Adrenal gland (tissue), 9 donors: ENCODE measurements at regions not wholly inside any gene's neighbourhood (a gene's known extent, or its start where the extent isn't known, plus 50 kb on each side); places are given as distances from the start of the nearest gene placed in this dataset.

Source experiments
- DNase-seq, 7 donors: peaks; one replicate each; pipeline ENCODE4 v3.0.0-alpha.2; 2019 to 2020
- H3K27ac ChIP-seq, 5 donors: fragments of 200-600 bp; sonication (generic) in 4 of 5; 1 replicate in 3 of 5; 2 replicates in 2 of 5; pipeline versions ENCODE4 v1.5.1 to v1.8.0; 2016 to 2020; ENCODE audit warnings: mild to moderate bottlenecking in 1 of 5
- H3K27me3 ChIP-seq: fragments of 200-600 bp; 2 replicates; pipeline ENCODE4 v1.8.0; 2021
- H3K36me3 ChIP-seq, 2 donors: fragments of 200-600 bp; replicated peaks in 1 of 2; 1 replicate in 1 of 2; 2 replicates in 1 of 2; pipeline versions ENCODE4 v1.5.1 to v1.8.0; 2018 to 2022
- H3K4me1 ChIP-seq, 2 donors: fragments of 200-600 bp; replicated peaks in 1 of 2; 1 replicate in 1 of 2; 2 replicates in 1 of 2; pipeline versions ENCODE4 v1.5.1 to v1.8.0; 2018 to 2021
- H3K4me3 ChIP-seq, 4 donors: fragments of 200-600 bp; sonication (generic) in 3 of 4; one replicate each; pipeline ENCODE4 v1.5.1; 2016 to 2018
- H3K9me3 ChIP-seq, 3 donors: fragments of 200-600 bp; sonication (generic) in 1 of 3; replicated peaks in 1 of 3; 1 replicate in 2 of 3; 2 replicates in 1 of 3; pipeline versions ENCODE4 v1.5.1 to v1.8.0; 2016 to 2021
- POLR2A ChIP-seq, 2 donors: fragments of 450-650 bp; IDR thresholded peaks; one replicate each; pipeline ENCODE4 v1.6.1; 2017; ENCODE audit warnings: antibody characterized with exemption in 2 of 2, mild to moderate bottlenecking in 2 of 2, moderate library complexity in 1 of 2
- WGBS, 4 donors: extraction: QIAGEN DNeasy Blood & Tissue Kit in 2 of 4; methylation state at CpG; one replicate each; pipeline versions ENCODE4 v1.1.5 to v1.1.7; 2013 to 2017; 5-methylcytosine and 5-hydroxymethylcytosine counted together
- intact Hi-C, 2 donors: fragments of 100-400 bp; cut with DNase I; formaldehyde crosslinking; loops; one replicate each; pipeline versions ENCODE4 v1.14.1 to v1.15.0; 2022 to 2023
- TF ChIP-seq, protein P1 (sequence below), 6 experiments: fragments of 450-650 bp in 4 of 6; fragments of 200-600 bp in 2 of 6; sonication (generic) in 1 of 6; IDR thresholded peaks; 1 replicate in 5 of 6; 2 replicates in 1 of 6; pipeline versions ENCODE4 v1.5.1 to v1.8.0; 2016 to 2021; ENCODE audit warnings: antibody characterized with exemption in 6 of 6, mild to moderate bottlenecking in 2 of 6, moderate library complexity in 1 of 6
- donor health status: healthy with polysubstance abuse.
- donor health status: Bipolar disorder and iron deficiency.
- donor health status: DM: yes; HTN: yes; CAD: no.
- donor health status: DM: no; HTN: no; CAD: no.
- donor health status: DM: no; HTN: no; CAD: no.

DNA sequence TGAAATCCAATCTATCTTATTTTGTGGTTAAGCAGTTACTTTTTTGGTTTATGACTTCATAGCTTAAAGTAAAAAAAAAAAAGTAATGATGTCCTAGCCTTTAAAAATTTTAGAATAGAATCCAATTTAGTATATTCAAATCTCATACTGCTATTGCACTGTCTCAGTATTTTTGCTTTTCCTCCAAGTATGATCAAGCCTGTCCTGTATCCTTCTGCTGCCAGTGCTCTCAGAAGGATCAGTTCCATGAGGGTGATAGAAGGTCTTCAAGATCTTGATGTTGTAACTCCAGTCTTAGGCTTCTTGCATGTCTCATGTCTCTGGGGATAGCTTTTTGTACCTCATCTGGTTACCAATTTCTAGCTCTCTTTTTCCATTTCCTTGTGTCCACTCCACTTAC, 324.2 kb upstream of the FAR2 start:
- DNase-seq, result no peak

GRCh38 chr12:28826766-28827165, 322.3 kb upstream of the FAR2 start:
- no peak for DNase-seq
- no peak for TF ChIP-seq POLR2A (IDR thresholded peaks at IDR 0.05)
- TF ChIP-seq, protein P1, sequence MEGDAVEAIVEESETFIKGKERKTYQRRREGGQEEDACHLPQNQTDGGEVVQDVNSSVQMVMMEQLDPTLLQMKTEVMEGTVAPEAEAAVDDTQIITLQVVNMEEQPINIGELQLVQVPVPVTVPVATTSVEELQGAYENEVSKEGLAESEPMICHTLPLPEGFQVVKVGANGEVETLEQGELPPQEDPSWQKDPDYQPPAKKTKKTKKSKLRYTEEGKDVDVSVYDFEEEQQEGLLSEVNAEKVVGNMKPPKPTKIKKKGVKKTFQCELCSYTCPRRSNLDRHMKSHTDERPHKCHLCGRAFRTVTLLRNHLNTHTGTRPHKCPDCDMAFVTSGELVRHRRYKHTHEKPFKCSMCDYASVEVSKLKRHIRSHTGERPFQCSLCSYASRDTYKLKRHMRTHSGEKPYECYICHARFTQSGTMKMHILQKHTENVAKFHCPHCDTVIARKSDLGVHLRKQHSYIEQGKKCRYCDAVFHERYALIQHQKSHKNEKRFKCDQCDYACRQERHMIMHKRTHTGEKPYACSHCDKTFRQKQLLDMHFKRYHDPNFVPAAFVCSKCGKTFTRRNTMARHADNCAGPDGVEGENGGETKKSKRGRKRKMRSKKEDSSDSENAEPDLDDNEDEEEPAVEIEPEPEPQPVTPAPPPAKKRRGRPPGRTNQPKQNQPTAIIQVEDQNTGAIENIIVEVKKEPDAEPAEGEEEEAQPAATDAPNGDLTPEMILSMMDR (IDR thresholded peaks at IDR 0.05), result no peak
- Histone ChIP-seq H3K9me3 (no peaks in the 10 kb centered on the region), H3K4me3 (no peak overlapping the region), H3K4me1 (no peaks in the 10 kb centered on the region), H3K27me3 (no peaks in the 10 kb centered on the region), H3K36me3 (no peaks in the 10 kb centered on the region), H3K27ac (no peak overlapping the region)
- intact Hi-C loops, result no loop called here

More for the DNA sequence above, 324.2 kb upstream of the FAR2 start:
- Histone ChIP-seq H3K9me3 (no peaks in the 10 kb centered on the region), H3K4me3 (no peak overlapping the region), H3K4me1 (no peaks in the 10 kb centered on the region), H3K27ac (no peak overlapping the region), H3K36me3 (no peaks in the 10 kb centered on the region), H3K27me3 (no peaks in the 10 kb centered on the region)
- intact Hi-C loops, result no loop called here
- no peak for TF ChIP-seq POLR2A (IDR thresholded peaks at IDR 0.05)
- TF ChIP-seq, protein P1 (IDR thresholded peaks at IDR 0.05), result no peak

GRCh38 chr12:28827861-28828260, 321.2 kb upstream of the FAR2 start:
- WGBS, 4 donors, result 19 to 31% (median 26%) methylated on average over 3 of the region's 3 CpGs
- H3K27ac ChIP-seq, result no peak overlapping the region

GRCh38 chr12:28828318-28828717, 320.8 kb upstream of the FAR2 start:
- H3K36me3 ChIP-seq, result no peaks in the 10 kb centered on the region
- H3K9me3 ChIP-seq, result no peaks in the 10 kb centered on the region
- intact Hi-C loops, result no loop called here
- no peak overlapping the region for H3K27ac ChIP-seq
- no peaks in the 10 kb centered on the region for H3K4me1 ChIP-seq
- no peaks in the 10 kb centered on the region for H3K27me3 ChIP-seq
- no peak for TF ChIP-seq POLR2A (IDR thresholded peaks at IDR 0.05)
- TF ChIP-seq, protein P1 (IDR thresholded peaks at IDR 0.05), result no peak
- no peak for DNase-seq
- WGBS, 4 donors, result 83 to 94% (median 88%) methylated on average over 2 of the region's 2 CpGs
- no peak overlapping the region for H3K4me3 ChIP-seq

More at GRCh38 chr12:28827861-28828260, 321.2 kb upstream of the FAR2 start:
- Histone ChIP-seq H3K36me3 (no peaks in the 10 kb centered on the region), H3K4me1 (no peaks in the 10 kb centered on the region), H3K9me3 (no peaks in the 10 kb centered on the region), H3K27me3 (no peaks in the 10 kb centered on the region), H3K4me3 (no peak overlapping the region)
- no peak for DNase-seq
- no peak for TF ChIP-seq POLR2A (IDR thresholded peaks at IDR 0.05)
- TF ChIP-seq, protein P1 (IDR thresholded peaks at IDR 0.05), result no peak
- intact Hi-C loops, result no loop called here
